ENCODE measurements at regions not wholly inside any gene's neighbourhood (a gene's known extent, or its start where the extent isn't known, plus 50 kb on each side); places are given as distances from the start of the nearest gene placed in this dataset.
"Not testable (repeated sequence)": the region's sequence is repeated elsewhere in the genome, so short reads cannot be mapped to it uniquely, and the experiment has no call there.

DNA sequence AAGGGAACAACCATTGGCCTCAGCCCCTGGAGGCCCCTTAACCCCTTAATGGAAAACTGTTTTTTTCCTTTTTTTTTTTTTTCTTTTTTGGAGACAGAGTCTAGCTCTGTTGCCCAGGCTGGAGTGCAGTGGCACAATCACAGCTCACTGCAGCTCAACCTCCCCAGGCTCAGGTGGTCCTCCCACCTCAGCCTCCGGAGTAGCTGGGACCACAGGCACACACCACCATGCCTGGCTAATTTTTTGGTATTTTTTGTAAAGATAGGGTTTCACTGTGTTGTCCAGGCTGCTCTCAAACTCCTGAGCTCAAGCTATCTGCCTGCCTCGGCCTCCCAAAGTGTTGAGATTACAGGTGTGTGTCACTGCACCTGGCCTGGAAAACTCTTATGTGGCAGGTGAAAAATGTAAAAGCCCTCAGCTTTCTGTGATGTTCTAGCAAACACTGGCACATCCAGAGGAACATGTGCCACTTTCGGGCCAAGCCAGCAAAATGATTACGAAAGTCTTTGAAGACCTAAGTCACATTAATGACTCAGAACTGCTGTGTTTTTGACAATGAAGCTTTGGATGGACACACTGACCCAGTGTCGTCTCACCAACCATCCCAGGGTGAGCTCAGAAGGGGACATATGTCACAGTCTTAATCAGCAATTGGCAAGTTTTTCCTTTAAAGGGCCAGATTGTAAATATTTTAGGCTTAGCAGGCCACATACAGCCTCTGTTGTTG, 189.3 kb upstream of the TPM1 start:
- DNase-seq (ENCODE audit: low read depth in 2 of 2), result no peak

DNA sequence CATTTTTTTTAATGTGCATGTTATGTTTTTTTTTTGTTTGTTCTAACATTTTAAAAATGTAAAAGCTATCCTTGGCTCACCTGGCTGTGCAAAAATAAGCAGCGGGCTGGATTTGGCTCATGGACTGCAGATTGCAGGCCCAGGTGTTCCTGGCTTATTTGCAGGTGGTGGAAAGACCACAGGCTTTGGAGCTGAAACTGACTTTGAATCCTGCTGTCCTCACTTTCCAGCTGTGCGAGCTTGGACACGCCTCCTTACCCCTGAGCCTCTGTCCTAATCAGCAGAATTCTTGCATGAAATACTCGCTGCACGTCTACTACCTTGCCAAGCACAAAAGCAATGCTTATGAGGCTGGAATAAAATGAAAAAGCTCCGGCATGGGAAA, 188.7 kb upstream of the TPM1 start:
- DNase-seq (ENCODE audit: low read depth in 2 of 2), result no peak

DNA sequence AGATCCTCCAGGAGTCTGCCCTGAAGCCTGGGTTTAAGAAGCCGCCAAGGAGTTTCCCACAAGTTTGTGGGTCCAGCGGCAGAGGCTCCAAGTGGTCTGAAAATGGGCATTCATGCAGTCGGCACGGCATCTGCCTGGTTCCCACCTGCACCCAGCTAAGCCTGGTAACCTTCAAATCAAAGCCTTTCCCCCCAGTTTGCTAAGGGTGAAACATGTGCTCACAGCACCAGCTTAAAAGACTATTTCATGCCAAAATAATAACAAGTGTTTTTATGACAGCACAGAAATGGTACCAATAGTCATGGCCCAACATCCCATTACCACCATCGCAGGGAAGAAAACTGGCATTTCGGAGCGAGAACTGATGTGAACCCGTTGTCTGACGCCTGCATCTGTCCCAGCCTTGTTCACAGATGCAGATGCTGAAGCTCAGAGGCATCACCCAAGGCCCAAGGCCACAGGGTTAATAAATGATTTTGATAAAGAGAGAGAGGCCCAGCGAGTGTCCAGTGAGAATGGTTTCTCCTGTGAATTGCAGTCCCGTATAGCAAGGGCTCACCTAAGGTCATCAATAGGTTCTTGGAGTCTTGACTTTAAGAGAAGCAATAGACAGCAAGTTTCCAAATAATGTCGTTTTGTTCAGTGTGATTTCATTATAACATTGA, 188.0 kb upstream of the TPM1 start:
- no peak for DNase-seq (ENCODE audit: low read depth in 2 of 2)

DNA sequence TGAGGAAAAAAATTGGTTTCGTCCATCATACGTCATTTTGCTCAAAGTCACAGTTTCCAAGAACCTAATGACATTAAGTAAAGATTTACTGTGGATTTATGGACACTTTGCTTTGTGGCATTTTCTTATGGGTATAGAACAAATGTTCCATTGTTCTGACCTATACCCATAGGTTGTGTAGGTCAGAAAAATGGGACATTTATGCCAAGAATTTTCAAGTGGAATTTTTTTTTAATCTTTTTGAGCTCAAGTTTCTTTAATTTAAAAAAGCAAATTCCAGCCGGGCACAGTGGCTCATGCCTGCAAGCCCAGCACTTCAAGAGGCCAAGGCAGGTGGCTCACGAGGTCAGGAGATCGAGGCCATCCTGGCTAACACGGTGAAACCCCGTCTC, 187.5 kb upstream of the TPM1 start:
- no peak for DNase-seq (ENCODE audit: low read depth in 2 of 2)

DNA sequence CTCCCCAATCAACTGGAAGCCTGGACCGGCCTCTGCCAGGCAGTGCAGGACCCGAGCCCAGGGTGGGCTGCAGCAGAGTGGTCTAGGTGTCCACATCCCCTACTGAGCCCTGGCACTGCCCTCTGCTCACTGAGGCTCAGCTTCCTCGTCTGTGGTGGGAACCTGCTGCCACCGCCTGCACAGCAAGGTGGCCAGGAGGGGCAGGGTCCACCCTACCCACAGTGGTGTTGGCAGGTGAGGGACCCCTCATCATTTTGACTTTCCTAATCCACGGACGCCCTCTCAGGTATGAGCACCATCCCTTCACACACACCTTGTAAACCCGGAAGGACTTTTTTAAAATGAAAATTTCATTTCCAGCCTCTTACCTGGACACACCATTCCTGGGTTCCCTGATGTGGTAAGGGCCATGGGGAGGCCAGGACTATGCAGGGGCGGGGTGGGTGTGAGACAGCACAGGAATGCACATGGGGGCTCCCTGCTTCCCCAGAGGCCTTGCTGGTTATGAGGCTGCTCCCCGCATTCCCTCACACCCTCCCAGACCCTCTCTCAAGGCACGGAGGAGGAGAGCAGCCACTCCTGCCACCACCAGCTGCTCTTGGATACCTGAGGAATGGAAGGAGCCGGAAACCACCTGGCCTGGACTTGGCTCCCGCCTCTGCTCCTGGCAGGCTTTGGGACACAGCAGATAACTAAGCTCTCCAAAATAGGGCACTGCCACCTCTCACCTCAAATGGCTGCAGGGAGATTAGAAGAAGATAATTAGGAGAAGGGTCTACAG, 185.9 kb upstream of the TPM1 start:
- DNase-seq (ENCODE audit: low read depth in 2 of 2), result no peak

DNA sequence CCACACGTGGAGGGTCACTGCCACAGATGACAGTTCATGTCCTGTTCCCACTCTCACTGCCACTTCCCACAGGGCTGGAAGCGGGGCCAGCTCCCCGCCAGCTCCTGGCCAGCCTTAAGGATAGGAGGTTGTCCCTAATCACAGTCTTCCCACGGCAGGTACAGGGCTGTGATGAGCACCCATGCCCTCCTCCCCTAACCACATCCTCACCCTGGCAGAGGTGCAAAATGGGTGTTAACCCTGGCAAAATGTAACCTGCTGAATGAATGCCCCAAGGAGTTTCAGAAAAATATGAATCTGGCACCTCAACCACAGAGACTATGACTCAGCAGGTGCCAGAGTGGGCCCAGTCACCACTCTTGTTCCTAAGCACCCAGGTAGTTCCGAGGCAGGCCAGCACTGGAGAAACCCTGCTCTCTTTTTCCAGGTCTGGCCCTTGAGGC, 185.1 kb upstream of the TPM1 start:
- no peak for DNase-seq (ENCODE audit: low read depth in 2 of 2)

DNA sequence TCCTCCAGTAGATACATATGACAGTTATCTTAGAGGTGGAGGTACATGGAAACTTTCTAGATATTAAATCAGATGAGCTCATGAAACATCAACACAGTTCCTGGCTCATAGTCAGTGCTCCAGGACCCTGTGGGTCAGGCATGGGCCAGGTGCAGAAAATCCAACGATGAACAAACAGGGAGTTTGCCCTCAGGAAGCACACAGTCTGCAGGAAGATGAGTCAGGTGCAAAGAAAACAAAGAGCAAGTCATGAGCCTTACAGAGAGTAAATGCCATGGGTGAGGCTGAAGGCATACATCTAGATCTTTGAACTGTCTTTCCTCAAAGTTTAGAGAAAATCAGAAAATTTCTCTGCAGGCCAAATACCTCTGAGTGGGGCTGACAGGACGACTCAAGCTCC, 184.2 kb upstream of the TPM1 start:
- DNase-seq (ENCODE audit: low read depth in 2 of 2), result no peak

DNA sequence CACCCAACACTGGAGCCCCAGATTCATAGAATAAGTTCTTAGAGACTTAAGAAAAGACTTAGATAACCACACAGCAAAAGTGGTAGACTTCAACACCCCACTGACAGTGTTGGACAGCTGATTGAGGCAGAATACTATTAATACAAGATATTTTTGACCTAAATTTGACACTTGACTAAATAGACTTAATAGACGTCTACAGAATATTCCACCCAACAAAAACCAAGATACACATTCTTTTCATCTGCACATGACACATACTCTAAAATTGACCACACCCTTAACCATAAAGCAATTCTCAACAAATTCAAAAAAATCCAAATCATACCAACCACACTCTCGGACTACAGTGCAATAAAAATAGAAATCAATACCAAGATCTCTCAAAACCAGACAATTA, 179.8 kb upstream of the TPM1 start:
- no peak for DNase-seq (ENCODE audit: low read depth in 2 of 2)

DNA sequence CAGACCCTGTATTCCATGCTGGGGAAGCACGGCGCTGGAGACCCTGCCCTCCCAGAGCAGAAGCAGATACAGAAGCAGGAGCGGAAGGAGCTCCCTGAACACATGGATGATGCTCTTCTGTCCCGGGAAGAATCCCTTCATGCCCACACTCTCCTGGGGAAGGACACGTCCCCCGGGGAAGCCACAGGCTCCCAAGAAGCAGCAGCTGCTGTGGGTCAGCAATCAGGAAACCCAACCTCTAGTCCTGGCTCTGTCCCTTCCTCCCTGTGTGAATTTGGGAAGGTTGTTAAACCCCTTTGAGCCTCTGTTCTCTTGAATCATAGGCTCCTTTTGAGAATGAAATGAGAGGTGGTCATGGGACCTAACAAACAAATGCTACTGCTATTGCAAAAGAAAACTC, 176.2 kb upstream of the TPM1 start:
- DNase-seq (ENCODE audit: low read depth in 2 of 2), result no peak

DNA sequence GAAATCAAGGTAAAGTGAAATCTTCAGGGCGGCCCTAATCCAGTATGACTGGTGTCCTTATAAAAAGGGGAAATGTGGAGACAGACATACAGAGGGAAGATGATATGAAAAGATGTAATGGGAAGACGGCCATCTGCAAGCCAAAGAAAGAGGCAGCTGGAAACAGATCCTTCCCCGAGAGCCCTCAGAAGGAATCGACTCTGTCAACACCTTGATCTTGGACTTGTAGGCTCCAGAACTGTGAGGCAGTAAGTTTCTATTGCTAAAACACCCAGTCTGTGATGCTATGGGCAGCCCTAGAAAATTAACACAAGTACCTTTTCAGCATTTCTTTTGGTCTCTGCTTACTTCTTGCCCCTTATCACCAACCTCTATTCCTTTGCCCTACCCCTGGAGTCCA, 174.7 kb upstream of the TPM1 start:
- no peak for DNase-seq (ENCODE audit: low read depth in 2 of 2)

DNA sequence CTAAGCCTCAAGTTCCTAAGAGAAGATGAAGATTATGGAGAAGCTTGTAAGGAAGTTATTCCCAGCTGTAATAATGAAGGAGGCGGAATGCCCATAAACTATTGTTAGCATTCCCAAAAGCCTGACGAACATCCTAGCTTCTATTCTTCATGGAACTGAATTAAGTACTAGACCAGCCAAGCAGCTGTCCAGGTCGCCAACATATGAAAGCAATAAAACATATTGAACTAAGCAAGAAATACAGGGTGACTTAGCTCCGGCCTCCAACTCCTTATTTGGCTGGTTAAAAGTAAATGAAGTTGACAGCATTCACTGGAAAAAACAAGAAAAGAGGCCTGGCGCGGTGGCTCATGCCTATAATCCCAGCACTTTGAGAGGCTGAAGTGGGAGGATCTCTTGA, 174.0 kb upstream of the TPM1 start:
- no peak for DNase-seq (ENCODE audit: low read depth in 2 of 2)

DNA sequence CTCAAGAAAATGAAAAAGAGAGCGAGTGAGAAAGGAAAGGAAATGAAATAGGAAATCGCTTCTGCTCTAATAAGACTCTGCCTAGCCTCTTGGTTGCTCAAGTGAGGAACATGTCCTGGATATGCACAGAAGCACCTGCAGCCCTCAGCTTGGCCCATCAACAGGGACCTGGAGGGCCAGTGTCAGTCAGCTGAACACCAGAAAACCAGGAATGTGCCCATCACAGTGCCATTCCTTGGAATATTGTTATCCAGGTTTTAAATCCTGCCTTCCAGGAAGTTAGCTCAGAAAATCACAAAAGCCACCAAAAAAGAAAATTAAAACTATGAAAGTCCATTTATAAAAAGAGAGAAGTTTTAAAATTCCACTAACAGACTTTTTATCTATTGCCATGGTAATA, 173.4 kb upstream of the TPM1 start:
- no peak for DNase-seq (ENCODE audit: low read depth in 2 of 2)

DNA sequence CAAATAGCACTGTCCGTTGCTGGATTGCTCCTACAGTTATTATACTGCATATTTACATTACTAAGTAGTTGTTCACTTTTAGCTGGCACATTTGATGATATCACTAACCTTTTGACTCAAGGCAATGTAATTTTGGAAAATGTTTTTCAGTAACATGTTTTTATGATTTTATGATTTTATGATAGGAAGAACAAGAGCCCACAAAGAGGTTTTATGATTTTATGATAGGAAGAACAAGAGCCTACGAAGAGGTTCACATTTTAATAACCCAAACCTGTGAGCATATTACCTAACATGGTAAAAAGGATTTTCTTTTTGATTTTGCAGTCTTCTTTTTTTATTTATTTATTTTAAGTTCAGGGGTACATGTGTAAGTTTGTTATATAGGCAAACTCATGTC, 172.3 kb upstream of the TPM1 start:
- no peak for DNase-seq (ENCODE audit: low read depth in 2 of 2)

DNA sequence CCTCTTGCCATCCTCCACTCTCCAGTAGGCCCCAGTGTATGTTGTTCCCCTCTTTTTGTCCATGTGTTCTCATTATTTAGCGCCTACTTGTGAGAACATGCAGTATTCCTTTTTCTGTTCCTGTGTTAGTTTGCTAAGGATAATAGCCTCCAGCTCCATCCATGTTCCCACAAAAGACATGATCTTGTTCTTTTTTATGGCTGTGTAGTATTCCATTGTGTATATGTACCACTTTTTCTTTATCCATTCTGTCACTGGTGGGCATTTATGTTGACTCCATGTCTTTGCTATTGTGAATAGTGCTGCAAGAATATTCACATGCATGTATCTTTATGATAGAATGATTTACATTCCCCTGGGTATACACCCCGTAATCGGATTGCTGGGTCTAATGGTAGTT, 171.8 kb upstream of the TPM1 start:
- not testable (repeated sequence) for DNase-seq (ENCODE audit: low read depth in 2 of 2)

DNA sequence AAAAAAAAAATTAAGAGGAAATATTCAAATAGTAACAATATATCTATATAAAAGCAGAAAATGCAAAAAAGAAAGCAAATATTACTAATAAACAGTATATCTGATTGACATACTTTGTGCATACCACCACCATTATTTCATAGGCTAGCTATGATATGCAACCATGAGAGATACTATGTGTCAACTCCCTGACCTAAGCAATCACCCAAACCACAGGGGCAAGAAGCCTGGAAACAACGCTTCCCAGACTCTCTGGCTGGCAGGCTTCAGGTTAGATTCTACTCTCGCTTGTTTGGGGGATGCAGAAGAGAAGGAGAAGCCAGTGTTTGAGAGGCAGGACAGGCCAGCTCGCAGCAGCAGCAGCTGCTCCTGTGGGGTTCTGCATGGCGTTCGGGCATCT, 169.3 kb upstream of the TPM1 start:
- DNase-seq (ENCODE audit: low read depth in 2 of 2), result no peak

DNA sequence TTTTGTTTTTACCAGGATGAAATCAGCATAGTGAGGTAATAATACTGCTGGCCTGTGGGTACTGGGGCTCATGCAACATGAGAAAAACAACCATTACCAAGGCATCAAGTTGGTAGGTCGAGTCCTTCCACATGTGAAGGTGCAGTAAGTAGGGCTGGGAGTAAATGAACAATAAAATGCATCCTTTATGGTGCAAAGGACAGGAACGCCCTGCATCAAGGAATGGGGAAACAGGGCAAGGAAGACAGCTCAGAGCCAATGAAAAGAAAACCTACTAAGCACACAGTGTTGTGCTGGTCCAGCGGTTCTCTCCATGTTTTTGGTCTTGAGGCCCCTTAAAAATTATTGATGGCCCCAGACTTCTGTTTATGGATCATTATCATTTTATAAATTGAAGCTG, 168.5 kb upstream of the TPM1 start:
- no peak for DNase-seq (ENCODE audit: low read depth in 2 of 2)

DNA sequence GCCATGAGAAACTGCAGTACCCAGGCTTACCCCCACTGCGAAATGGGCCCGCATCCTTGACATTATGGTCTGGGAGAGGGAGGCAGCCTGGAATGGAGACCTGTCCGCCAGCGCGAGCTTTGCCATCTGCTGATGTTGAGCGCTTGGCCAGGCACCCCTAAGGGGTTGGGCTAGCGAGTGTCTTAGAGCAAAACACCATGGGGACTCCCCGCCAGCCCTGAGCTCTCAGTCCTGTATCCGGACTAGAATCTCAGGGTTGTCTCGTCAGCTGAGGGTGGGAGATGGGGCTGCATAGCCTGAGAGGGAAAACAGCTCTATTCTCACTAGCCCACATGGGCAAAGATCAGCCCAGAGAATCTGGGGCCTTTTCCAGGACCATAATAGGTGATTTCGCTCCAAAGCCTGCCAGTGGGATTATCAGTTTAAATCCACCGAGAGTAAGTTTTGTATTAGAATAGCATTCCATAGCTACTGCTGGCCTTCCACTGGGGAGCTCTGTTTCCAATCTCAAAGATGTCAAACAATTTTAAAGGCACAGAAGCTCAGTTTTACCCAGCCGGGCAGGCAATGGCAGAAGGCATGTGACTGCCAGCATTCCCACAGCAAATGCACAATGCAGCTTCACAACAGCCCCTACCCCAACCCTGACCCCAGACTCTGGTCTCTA, 167.5 kb upstream of the TPM1 start:
- DNase-seq (ENCODE audit: low read depth in 2 of 2), result no peak

DNA sequence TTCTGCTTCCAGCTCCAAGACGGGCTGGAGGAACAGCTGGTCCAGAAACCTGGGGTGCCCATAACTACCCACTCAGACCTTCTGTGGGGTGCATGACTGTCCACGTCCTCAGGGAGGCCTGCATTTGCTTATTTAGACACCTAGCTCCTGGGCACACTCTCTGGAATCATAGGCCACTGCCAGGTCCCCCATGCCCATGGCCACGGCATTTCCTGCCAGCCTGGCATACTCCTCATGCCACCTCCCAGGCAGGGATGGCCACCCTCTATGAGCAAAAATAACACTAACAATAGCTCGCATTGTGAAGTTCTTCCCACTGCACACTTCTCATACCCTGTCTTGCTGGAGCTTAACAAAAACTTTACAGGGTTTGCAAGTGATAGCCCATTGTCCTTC, 166.9 kb upstream of the TPM1 start:
- no peak for DNase-seq (ENCODE audit: low read depth in 2 of 2)

DNA sequence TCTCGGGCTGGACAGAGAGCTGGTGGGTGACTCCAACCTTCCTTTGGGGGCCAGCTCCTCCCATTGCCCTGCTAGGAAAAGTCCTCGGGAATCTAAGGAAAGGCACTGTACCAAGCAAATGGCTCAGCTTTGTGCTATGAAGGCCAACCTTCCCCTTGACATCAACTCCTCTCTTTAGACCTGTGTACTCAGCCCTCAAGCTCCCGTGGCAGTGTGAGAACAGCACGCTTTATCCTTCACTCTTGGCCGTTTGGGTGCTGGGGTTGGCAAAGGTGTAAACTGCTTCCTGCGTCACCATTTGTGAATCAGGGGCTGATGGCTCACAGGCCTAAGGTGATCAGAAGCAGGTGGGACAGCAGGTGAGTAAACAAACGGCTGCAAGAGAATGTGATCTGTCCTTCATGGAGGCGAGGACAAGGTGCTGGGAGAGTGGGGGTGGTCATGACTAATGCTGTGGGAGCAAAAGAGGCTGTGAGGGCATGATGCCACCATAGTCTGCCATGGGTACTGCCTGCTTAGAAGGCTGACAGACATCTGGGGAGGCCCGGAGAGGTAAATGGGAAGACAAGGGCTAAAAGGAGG, 165.2 kb upstream of the TPM1 start:
- no peak for DNase-seq (ENCODE audit: low read depth in 2 of 2)

DNA sequence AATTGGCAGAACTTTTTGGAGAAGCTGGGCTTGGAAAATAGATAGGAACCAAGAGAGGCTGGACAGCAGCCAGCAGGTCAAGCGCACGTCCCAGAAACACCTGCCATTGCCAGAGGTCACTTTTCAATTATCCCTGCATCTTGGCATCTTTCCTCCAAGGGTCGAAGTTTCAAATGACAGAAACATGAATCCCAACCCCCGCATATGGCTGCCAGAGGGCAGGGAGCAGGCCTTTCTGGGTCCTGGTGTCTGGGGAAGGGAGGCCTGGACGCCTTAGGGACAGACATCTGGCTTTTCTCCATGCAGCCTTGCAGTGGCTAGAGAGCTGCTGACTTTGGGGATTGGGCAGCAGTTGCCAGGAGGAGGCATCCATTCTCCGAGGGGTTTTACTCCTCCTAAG, 164.5 kb upstream of the TPM1 start:
- no peak for DNase-seq (ENCODE audit: low read depth in 2 of 2)

DNA sequence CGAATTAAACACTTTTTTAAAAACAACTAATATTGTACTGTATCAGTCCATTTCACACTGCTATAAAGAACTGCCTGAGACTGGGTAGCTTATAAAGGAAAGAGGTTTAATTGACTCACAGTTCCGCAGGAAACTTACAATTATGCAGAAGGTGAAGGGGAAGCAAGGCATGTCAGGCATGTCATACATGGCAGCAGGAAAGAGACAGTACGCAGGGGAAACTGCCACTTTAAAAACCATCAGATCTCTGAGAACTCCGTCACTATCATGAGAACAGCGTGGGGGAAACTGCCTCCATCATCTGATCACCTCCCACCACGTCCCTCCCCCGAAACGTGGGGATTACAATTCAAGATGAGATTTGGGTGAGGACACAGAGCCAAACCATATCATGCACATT, 162.8 kb upstream of the TPM1 start:
- DNase-seq (ENCODE audit: low read depth in 2 of 2), result no peak

DNA sequence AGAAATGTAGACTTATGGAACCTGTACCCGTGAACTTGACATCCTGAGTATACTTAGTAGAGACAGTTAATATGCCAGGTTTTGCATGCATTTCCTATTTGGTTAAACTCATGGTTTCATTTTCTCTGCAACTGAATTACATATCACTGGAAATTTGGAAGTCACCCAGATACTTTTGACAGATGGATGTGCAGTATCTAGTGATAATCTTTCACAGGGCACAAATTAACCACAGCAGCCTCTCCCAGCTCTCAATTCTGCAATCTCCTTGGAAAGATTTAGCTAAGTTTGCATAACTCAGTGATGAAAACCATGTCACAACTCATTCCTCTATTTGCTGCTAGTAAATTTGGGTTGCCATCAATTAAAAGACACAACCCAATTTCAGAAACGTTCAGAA, 162.3 kb upstream of the TPM1 start:
- DNase-seq (ENCODE audit: low read depth in 2 of 2), result no peak
